ENCODE measurements at regions not wholly inside any gene's neighbourhood (a gene's known extent, or its start where the extent isn't known, plus 50 kb on each side); places are given as distances from the start of the nearest gene placed in this dataset.

GRCh38 chr2:176454893-176455815, 185.9 kb downstream of the MTX2 start:
- no peaks in the 10 kb centered on the region for H3K36me3 Mint-ChIP-seq
- DNase-seq (ENCODE audit: low spot score in 2 of 2, unreplicated experiment in 2 of 2): peak; percentile 75 to 95
- H3K4me1 Mint-ChIP-seq: peaks cover 11% of the 10 kb centered on the region
- no peak overlapping the region for H3K4me3 Mint-ChIP-seq
- peaks cover 61% of the 10 kb centered on the region for H3K27me3 Mint-ChIP-seq (ENCODE audit: low read depth)
- TF ChIP-seq CTCF (IDR thresholded peaks at IDR 0.05; ENCODE audit: unreplicated experiment): peak; percentile 100
- no peak overlapping the region for H3K27ac Mint-ChIP-seq
- H3K9me3 Mint-ChIP-seq: no peaks in the 10 kb centered on the region

- no peaks in the 10 kb centered on the region for H3K9me3 Mint-ChIP-seq
These were observed 186.6 kb downstream of the MTX2 start for GRCh38 chr2:176455816-176456291.

GRCh38 chr2:176457481-176457880, 188.2 kb downstream of the MTX2 start:
- no peak overlapping the region for H3K4me3 Mint-ChIP-seq
- H3K36me3 Mint-ChIP-seq: no peaks in the 10 kb centered on the region
- no peak overlapping the region for H3K27ac Mint-ChIP-seq
- no peaks in the 10 kb centered on the region for H3K9me3 Mint-ChIP-seq
- no peak for TF ChIP-seq CTCF (IDR thresholded peaks at IDR 0.05; ENCODE audit: unreplicated experiment)
- H3K4me1 Mint-ChIP-seq: peaks cover 9% of the 10 kb centered on the region
- no peak for DNase-seq (ENCODE audit: low spot score in 2 of 2, unreplicated experiment in 2 of 2)
- peaks cover 70% of the 10 kb centered on the region for H3K27me3 Mint-ChIP-seq (ENCODE audit: low read depth)

More at GRCh38 chr2:176455816-176456291, 186.6 kb downstream of the MTX2 start:
- no peak for TF ChIP-seq CTCF (IDR thresholded peaks at IDR 0.05; ENCODE audit: unreplicated experiment)
- H3K36me3 Mint-ChIP-seq: no peaks in the 10 kb centered on the region
- H3K27ac Mint-ChIP-seq: no peak overlapping the region
- peaks cover 9% of the 10 kb centered on the region for H3K4me1 Mint-ChIP-seq
- DNase-seq (ENCODE audit: low spot score in 2 of 2, unreplicated experiment in 2 of 2): no peak
- H3K27me3 Mint-ChIP-seq (ENCODE audit: low read depth): peaks cover 60% of the 10 kb centered on the region
- no peak overlapping the region for H3K4me3 Mint-ChIP-seq

- no peak overlapping the region for H3K27ac Mint-ChIP-seq
- H3K4me3 Mint-ChIP-seq: no peak overlapping the region
- no peak for TF ChIP-seq CTCF (IDR thresholded peaks at IDR 0.05; ENCODE audit: unreplicated experiment)
- H3K36me3 Mint-ChIP-seq: no peaks in the 10 kb centered on the region
- H3K4me1 Mint-ChIP-seq: no peaks in the 10 kb centered on the region
- peaks cover 82% of the 10 kb centered on the region for H3K27me3 Mint-ChIP-seq (ENCODE audit: low read depth)
- no peaks in the 10 kb centered on the region for H3K9me3 Mint-ChIP-seq
- no peak for DNase-seq (ENCODE audit: low spot score in 2 of 2, unreplicated experiment in 2 of 2)
These were observed 192.0 kb downstream of the MTX2 start for GRCh38 chr2:176461098-176461808.

GRCh38 chr2:176461809-176462670, 192.8 kb downstream of the MTX2 start:
- DNase-seq (ENCODE audit: low spot score in 2 of 2, unreplicated experiment in 2 of 2): no peak
- Mint-ChIP-seq H3K27ac (no peak overlapping the region), H3K9me3 (no peaks in the 10 kb centered on the region), H3K4me3 (no peak overlapping the region), H3K36me3 (no peaks in the 10 kb centered on the region), H3K27me3 (ENCODE audit: low read depth) (peaks cover 86% of the 10 kb centered on the region), H3K4me1 (no peaks in the 10 kb centered on the region)
- no peak for TF ChIP-seq CTCF (IDR thresholded peaks at IDR 0.05; ENCODE audit: unreplicated experiment)
